Hematopoietic multipotent progenitor cell treated with erythropoietin and hydrocortisone succinate and interleukin-3 and kit ligand, for 6 days (in vitro differentiated cells): ENCODE measurements at regions not wholly inside any gene's neighbourhood (a gene's known extent, or its start where the extent isn't known, plus 50 kb on each side); places are given as distances from the start of the nearest gene placed in this dataset.
A peak's percentile ranks its signal among the peaks of the same experiment; 100 is the strongest.
"Not testable (repeated sequence)": the region's sequence is repeated elsewhere in the genome, so short reads cannot be mapped to it uniquely, and the experiment has no call there.

Source experiments
- DNase-seq: peaks from one replicate; pipeline ENCODE4 v3.0.0-alpha.2; 2015

GRCh38 chr10:2777666-2778355, 289.5 kb upstream of the PFKP start:
- peak; percentile 79 for DNase-seq

GRCh38 chr10:2772816-2773631, 294.3 kb upstream of the PFKP start:
- no peak for DNase-seq

GRCh38 chr10:2772135-2772534, 295.2 kb upstream of the PFKP start:
- no peak for DNase-seq

- DNase-seq = not testable (repeated sequence)
These were observed 300.1 kb upstream of the PFKP start for GRCh38 chr10:2767293-2767692.

- DNase-seq = no peak
These were observed 305.4 kb upstream of the PFKP start for GRCh38 chr10:2761971-2762370.

- DNase-seq = no peak
These were observed 306.0 kb upstream of the PFKP start for GRCh38 chr10:2761311-2761710.

- DNase-seq = no peak
These were observed 306.6 kb upstream of the PFKP start for GRCh38 chr10:2760736-2761135.

GRCh38 chr10:2759233-2759632, 308.1 kb upstream of the PFKP start:
- peak; percentile 5 for DNase-seq

- DNase-seq = no peak
These were observed 312.4 kb upstream of the PFKP start for GRCh38 chr10:2754943-2755342.

- no peak for DNase-seq
These were observed 319.1 kb upstream of the PFKP start for GRCh38 chr10:2748287-2748686.

- DNase-seq = no peak
These were observed 320.7 kb upstream of the PFKP start for GRCh38 chr10:2746638-2747037.

- no peak for DNase-seq
These were observed 321.7 kb upstream of the PFKP start for GRCh38 chr10:2745666-2746065.

- no peak for DNase-seq
These were observed 322.7 kb upstream of the PFKP start for GRCh38 chr10:2744547-2745200.

GRCh38 chr10:2734603-2735002, 332.7 kb upstream of the PFKP start:
- DNase-seq = no peak

GRCh38 chr10:2733278-2733963, 333.9 kb upstream of the PFKP start:
- no peak for DNase-seq

GRCh38 chr10:2731940-2732339, 335.4 kb upstream of the PFKP start:
- DNase-seq = no peak

GRCh38 chr10:2729197-2729596, 338.2 kb upstream of the PFKP start:
- DNase-seq = no peak

GRCh38 chr10:2728087-2728486, 339.3 kb upstream of the PFKP start:
- DNase-seq = no peak

- DNase-seq = no peak
These were observed 350.8 kb upstream of the PFKP start for GRCh38 chr10:2716596-2716995.

GRCh38 chr10:2714597-2714996, 352.8 kb upstream of the PFKP start:
- no peak for DNase-seq

- no peak for DNase-seq
These were observed 363.4 kb upstream of the PFKP start for GRCh38 chr10:2703953-2704352.

- DNase-seq = no peak
These were observed 365.5 kb upstream of the PFKP start for GRCh38 chr10:2701802-2702201.

GRCh38 chr10:2700626-2701305, 366.6 kb upstream of the PFKP start:
- no peak for DNase-seq
